Ascending aorta (tissue), 2 donors: ENCODE measurements at regions not wholly inside any gene's neighbourhood (a gene's known extent, or its start where the extent isn't known, plus 50 kb on each side); places are given as distances from the start of the nearest gene placed in this dataset.

Source experiments
- DNase-seq, 2 donors: peaks; one replicate each; pipeline ENCODE4 v3.0.0-alpha.2; 2019; ENCODE audit warnings: low spot score in 2 of 2
- H3K27ac ChIP-seq, 2 donors: fragments of 200-600 bp; sonication (generic); one replicate each; pipeline ENCODE4 v1.5.1; 2016 to 2017; ENCODE audit warnings: mild to moderate bottlenecking in 1 of 2
- H3K27me3 ChIP-seq: fragments of 200-600 bp; sonication (generic); one replicate; pipeline ENCODE4 v1.5.1; 2017
- H3K36me3 ChIP-seq, 2 donors: fragments of 200-600 bp; sonication (generic); one replicate each; pipeline ENCODE4 v1.5.1; 2016
- H3K4me1 ChIP-seq, 2 donors: fragments of 200-600 bp; sonication (generic); one replicate each; pipeline ENCODE4 v1.5.1; 2016 to 2017; ENCODE audit warnings: mild to moderate bottlenecking in 1 of 2
- H3K4me3 ChIP-seq, 2 donors: fragments of 200-600 bp; sonication (generic); one replicate each; pipeline ENCODE4 v1.5.1; 2016 to 2017; ENCODE audit warnings: mild to moderate bottlenecking in 1 of 2
- H3K9me3 ChIP-seq, 2 donors: fragments of 200-600 bp; sonication (generic); one replicate each; pipeline ENCODE4 v1.5.1; 2016
- CTCF ChIP-seq, 3 experiments: fragments of 200-600 bp in 2 of 3; fragments of 450-650 bp in 1 of 3; sonication (generic) in 2 of 3; IDR thresholded peaks; one replicate each; pipeline ENCODE4 v1.5.1; 2016 to 2019; ENCODE audit warnings: antibody characterized with exemption in 3 of 3, mild to moderate bottlenecking in 1 of 3, moderate library complexity in 1 of 3
- intact Hi-C: fragments of 100-400 bp; cut with DNase I; formaldehyde crosslinking; loops from one replicate; pipeline ENCODE4 v1.15.1; 2023

GRCh38 chr14:60563113-60563512, 54.2 kb downstream of the SIX6 start:
- Histone ChIP-seq H3K4me3 (no peak overlapping the region), H3K36me3 (no peaks in the 10 kb centered on the region), H3K9me3 (no peaks in the 10 kb centered on the region), H3K4me1 (peaks cover 0 to 10% of the 10 kb centered on the region in 2 donors), H3K27ac (peak overlapping the region in 1 of 2 donors; percentile 43), H3K27me3 (no peaks in the 10 kb centered on the region)
- no peak for DNase-seq
- TF ChIP-seq CTCF (IDR thresholded peaks at IDR 0.05) = no peak
- intact Hi-C loops = loop anchor here (2.0 kb wide), 1 partner anchor 212 kb away; no protein-coding TSS in a partner anchor

GRCh38 chr14:60565211-60565610, 56.3 kb downstream of the SIX6 start:
- Histone ChIP-seq H3K36me3 (no peaks in the 10 kb centered on the region), H3K27ac (no peak overlapping the region), H3K9me3 (no peaks in the 10 kb centered on the region), H3K4me3 (no peak overlapping the region), H3K27me3 (no peaks in the 10 kb centered on the region), H3K4me1 (peaks cover 0 to 10% of the 10 kb centered on the region in 2 donors)
- no peak for DNase-seq
- intact Hi-C loops = no loop called here
- no peak for TF ChIP-seq CTCF (IDR thresholded peaks at IDR 0.05)

GRCh38 chr14:60566101-60566500, 57.2 kb downstream of the SIX6 start:
- no peak overlapping the region for H3K4me3 ChIP-seq
- no peak overlapping the region for H3K27ac ChIP-seq
- no peak for TF ChIP-seq CTCF (IDR thresholded peaks at IDR 0.05)
- no peaks in the 10 kb centered on the region for H3K27me3 ChIP-seq
- no peaks in the 10 kb centered on the region for H3K9me3 ChIP-seq
- peaks cover 0 to 10% of the 10 kb centered on the region in 2 donors for H3K4me1 ChIP-seq
- no peak for DNase-seq
- H3K36me3 ChIP-seq = no peaks in the 10 kb centered on the region
- intact Hi-C loops = no loop called here

- Histone ChIP-seq H3K4me1 (no peaks in the 10 kb centered on the region), H3K9me3 (no peaks in the 10 kb centered on the region), H3K27me3 (no peaks in the 10 kb centered on the region), H3K27ac (no peak overlapping the region), H3K36me3 (no peaks in the 10 kb centered on the region), H3K4me3 (no peak overlapping the region)
- TF ChIP-seq CTCF (IDR thresholded peaks at IDR 0.05) = no peak
- no peak for DNase-seq
- intact Hi-C loops = no loop called here
Observed at GRCh38 chr14:60573943-60574495, 65.1 kb downstream of the SIX6 start.

- TF ChIP-seq CTCF (IDR thresholded peaks at IDR 0.05) = no peak
- Histone ChIP-seq H3K4me1 (no peaks in the 10 kb centered on the region), H3K36me3 (no peaks in the 10 kb centered on the region), H3K27ac (no peak overlapping the region), H3K4me3 (no peak overlapping the region), H3K9me3 (no peaks in the 10 kb centered on the region), H3K27me3 (no peaks in the 10 kb centered on the region)
- DNase-seq = no peak
- intact Hi-C loops = no loop called here
Observed at GRCh38 chr14:60575008-60575407, 66.1 kb downstream of the SIX6 start.

GRCh38 chr14:60585676-60586075, 63.6 kb downstream of the SIX1 start:
- H3K27ac ChIP-seq = no peak overlapping the region
- TF ChIP-seq CTCF (IDR thresholded peaks at IDR 0.05) = no peak
- intact Hi-C loops = no loop called here
- H3K4me1 ChIP-seq = no peaks in the 10 kb centered on the region
- DNase-seq = no peak
- no peaks in the 10 kb centered on the region for H3K36me3 ChIP-seq
- H3K27me3 ChIP-seq = no peaks in the 10 kb centered on the region
- no peak overlapping the region for H3K4me3 ChIP-seq
- H3K9me3 ChIP-seq = no peaks in the 10 kb centered on the region
